ENCODE measurements at regions not wholly inside any gene's neighbourhood (a gene's known extent, or its start where the extent isn't known, plus 50 kb on each side); places are given as distances from the start of the nearest gene placed in this dataset.

- intact Hi-C loops (cut with micrococcal nuclease): loop anchor here (10.0 kb wide), 1 partner anchor 60 kb away; no protein-coding TSS in a partner anchor
- H3K27me3 Mint-ChIP-seq: no peaks in the 10 kb centered on the region
- DNase-seq: no peak
- no peak overlapping the region for H3K27ac Mint-ChIP-seq
- peaks cover 7% of the 10 kb centered on the region for H3K9me3 Mint-ChIP-seq
- CTCF ChIA-PET: no interaction called here
- no peaks in the 10 kb centered on the region for H3K4me1 Mint-ChIP-seq (ENCODE audit: low read depth)
- no peak for ATAC-seq
- TF ChIP-seq, protein P1, sequence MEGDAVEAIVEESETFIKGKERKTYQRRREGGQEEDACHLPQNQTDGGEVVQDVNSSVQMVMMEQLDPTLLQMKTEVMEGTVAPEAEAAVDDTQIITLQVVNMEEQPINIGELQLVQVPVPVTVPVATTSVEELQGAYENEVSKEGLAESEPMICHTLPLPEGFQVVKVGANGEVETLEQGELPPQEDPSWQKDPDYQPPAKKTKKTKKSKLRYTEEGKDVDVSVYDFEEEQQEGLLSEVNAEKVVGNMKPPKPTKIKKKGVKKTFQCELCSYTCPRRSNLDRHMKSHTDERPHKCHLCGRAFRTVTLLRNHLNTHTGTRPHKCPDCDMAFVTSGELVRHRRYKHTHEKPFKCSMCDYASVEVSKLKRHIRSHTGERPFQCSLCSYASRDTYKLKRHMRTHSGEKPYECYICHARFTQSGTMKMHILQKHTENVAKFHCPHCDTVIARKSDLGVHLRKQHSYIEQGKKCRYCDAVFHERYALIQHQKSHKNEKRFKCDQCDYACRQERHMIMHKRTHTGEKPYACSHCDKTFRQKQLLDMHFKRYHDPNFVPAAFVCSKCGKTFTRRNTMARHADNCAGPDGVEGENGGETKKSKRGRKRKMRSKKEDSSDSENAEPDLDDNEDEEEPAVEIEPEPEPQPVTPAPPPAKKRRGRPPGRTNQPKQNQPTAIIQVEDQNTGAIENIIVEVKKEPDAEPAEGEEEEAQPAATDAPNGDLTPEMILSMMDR (IDR thresholded peaks at IDR 0.05): no peak
- no peaks in the 10 kb centered on the region for H3K36me3 Mint-ChIP-seq (ENCODE audit: low read depth)
- H3K4me3 Mint-ChIP-seq: no peak overlapping the region
- POLR2A ChIA-PET: no interaction called here
Observed at GRCh38 chr11:42234451-42234951, 775.0 kb upstream of the LRRC4C start.

DNA sequence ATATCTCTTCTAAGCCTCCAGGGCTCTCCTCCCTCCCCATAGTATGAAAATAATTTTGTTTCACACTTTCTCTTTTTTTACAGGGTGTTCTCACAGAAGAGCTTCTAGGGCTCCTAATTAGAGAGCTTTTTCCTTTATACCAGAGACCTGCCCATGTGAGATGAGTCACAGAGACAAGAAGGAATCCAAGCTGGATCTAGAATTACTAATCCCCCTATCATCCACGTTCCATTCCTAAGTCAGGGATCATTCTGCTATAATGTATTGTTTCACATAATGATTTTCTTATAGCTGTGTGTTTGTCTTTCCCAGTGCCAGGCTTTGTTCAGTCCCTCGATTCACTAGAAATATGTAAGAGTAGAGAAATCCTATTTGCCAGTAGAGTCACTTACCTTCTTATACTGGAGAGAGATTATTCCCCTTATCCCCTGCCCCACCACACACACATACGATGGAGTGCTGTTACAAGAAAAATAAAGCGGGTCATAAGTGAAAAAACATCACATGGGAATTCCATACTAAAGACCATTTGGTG, 778.3 kb upstream of the LRRC4C start:
- no peak for DNase-seq
- ATAC-seq: no peak
- no peaks in the 10 kb centered on the region for H3K36me3 Mint-ChIP-seq (ENCODE audit: low read depth)
- H3K4me1 Mint-ChIP-seq (ENCODE audit: low read depth): no peaks in the 10 kb centered on the region
- H3K4me3 Mint-ChIP-seq: no peak overlapping the region
- TF ChIP-seq, protein P1 (IDR thresholded peaks at IDR 0.05): no peak
- peaks cover 6% of the 10 kb centered on the region for H3K9me3 Mint-ChIP-seq
- no peaks in the 10 kb centered on the region for H3K27me3 Mint-ChIP-seq
- POLR2A ChIA-PET: no interaction called here
- CTCF ChIA-PET: no interaction called here
- intact Hi-C loops (cut with micrococcal nuclease): loop anchor here (10.0 kb wide), 1 partner anchor 57 kb away; no protein-coding TSS in a partner anchor
- no peak overlapping the region for H3K27ac Mint-ChIP-seq

GRCh38 chr11:42239188-42239587, 779.7 kb upstream of the LRRC4C start:
- CTCF ChIA-PET: no interaction called here
- Mint-ChIP-seq H3K27ac (no peak overlapping the region), H3K9me3 (peaks cover 6% of the 10 kb centered on the region), H3K4me3 (no peak overlapping the region), H3K4me1 (ENCODE audit: low read depth) (no peaks in the 10 kb centered on the region), H3K36me3 (ENCODE audit: low read depth) (no peaks in the 10 kb centered on the region), H3K27me3 (no peaks in the 10 kb centered on the region)
- intact Hi-C loops (cut with micrococcal nuclease): loop anchor here (10.0 kb wide), 1 partner anchor 56 kb away; no protein-coding TSS in a partner anchor
- ATAC-seq (no peak), DNase-seq (no peak)
- POLR2A ChIA-PET: no interaction called here
- TF ChIP-seq, protein P1 (IDR thresholded peaks at IDR 0.05): no peak

GRCh38 chr11:42243385-42243784, 783.9 kb upstream of the LRRC4C start:
- ATAC-seq: no peak

DNA sequence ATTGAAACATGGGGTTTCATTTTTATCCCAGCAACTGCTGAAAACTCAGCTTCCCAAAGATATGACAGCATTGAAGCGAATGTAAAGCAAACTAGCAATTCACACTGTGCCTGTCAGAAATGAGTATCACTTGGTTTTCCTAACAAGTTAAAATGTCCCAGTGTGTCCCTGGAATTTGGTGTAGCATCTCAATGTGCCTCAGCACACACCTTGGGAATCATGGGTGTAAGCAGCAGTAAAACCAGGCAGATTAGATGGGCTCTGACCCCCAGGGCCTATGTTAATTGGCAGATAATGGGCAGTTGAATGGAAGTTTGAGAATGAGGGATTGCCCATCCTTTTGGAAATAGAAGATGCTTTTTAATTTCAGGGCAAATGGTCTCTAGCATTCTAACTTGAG, 784.9 kb upstream of the LRRC4C start:
- H3K9me3 Mint-ChIP-seq: peaks cover 5% of the 10 kb centered on the region
- DNase-seq: no peak
- intact Hi-C loops (cut with micrococcal nuclease): no loop called here
- H3K27ac Mint-ChIP-seq: no peak overlapping the region
- H3K27me3 Mint-ChIP-seq: no peaks in the 10 kb centered on the region
- POLR2A ChIA-PET: no interaction called here
- H3K4me1 Mint-ChIP-seq (ENCODE audit: low read depth): no peaks in the 10 kb centered on the region
- H3K4me3 Mint-ChIP-seq: no peak overlapping the region
- no peaks in the 10 kb centered on the region for H3K36me3 Mint-ChIP-seq (ENCODE audit: low read depth)
- ATAC-seq: no peak
- CTCF ChIA-PET: no interaction called here
- TF ChIP-seq, protein P1 (IDR thresholded peaks at IDR 0.05): no peak

More at GRCh38 chr11:42243385-42243784, 783.9 kb upstream of the LRRC4C start:
- H3K4me1 Mint-ChIP-seq (ENCODE audit: low read depth): no peaks in the 10 kb centered on the region
- H3K36me3 Mint-ChIP-seq (ENCODE audit: low read depth): no peaks in the 10 kb centered on the region
- no peak overlapping the region for H3K27ac Mint-ChIP-seq
- DNase-seq: no peak
- H3K9me3 Mint-ChIP-seq: peaks cover 2% of the 10 kb centered on the region
- POLR2A ChIA-PET: no interaction called here
- H3K4me3 Mint-ChIP-seq: no peak overlapping the region
- H3K27me3 Mint-ChIP-seq: no peaks in the 10 kb centered on the region
- TF ChIP-seq, protein P1 (IDR thresholded peaks at IDR 0.05): no peak
- CTCF ChIA-PET: no interaction called here
- intact Hi-C loops (cut with micrococcal nuclease): no loop called here

Data from activated CD8-positive, alpha-beta T cell treated with anti-CD3 and anti-CD28 coated beads for 36 hours (primary cell).